ENCODE measurements at regions not wholly inside any gene's neighbourhood (a gene's known extent, or its start where the extent isn't known, plus 50 kb on each side); places are given as distances from the start of the nearest gene placed in this dataset.
A peak's percentile ranks its signal among the peaks of the same experiment; 100 is the strongest.
"Not testable (repeated sequence)": the region's sequence is repeated elsewhere in the genome, so short reads cannot be mapped to it uniquely, and the experiment has no call there.

DNA sequence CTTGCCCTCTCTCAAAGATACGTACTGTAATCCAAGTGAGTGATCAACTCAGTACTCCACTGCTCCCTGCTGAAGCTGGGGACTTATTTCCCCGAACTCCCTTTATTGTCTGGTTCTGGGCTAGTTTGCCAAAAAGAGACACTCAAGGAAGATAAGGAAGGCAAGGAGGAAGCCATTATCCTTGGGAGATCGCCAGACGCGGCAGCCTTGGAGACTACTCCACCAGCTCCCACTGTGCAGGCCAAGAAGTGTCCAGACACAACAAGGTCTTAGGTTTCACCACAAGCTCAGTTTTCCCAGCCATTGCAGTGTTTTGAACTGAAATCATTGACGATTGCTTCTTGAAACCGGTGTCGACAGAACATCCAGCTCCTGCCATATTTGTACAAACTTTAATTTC lies 439.6 kb upstream of the UBE2E3 start:
- no peak for DNase-seq (ENCODE audit: low spot score)

DNA sequence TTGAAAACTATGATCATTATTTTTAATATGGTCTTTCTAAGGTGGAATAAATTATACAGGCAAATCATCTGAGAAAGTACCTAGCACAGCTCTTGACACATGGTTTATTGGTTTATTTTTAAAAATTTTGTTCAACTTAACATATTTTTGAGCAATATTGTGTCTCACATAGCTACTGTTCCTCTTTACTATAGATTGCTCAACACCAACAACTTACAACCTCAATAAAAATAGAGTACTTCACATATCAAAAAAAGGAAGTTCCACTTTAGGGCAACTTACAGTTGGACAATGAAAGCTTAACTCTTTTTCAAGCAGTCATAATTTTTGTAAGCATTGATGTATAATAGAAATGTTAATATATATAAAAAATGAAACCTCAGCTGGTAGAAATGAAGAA lies 440.9 kb upstream of the UBE2E3 start:
- no peak for DNase-seq (ENCODE audit: low spot score)

DNA sequence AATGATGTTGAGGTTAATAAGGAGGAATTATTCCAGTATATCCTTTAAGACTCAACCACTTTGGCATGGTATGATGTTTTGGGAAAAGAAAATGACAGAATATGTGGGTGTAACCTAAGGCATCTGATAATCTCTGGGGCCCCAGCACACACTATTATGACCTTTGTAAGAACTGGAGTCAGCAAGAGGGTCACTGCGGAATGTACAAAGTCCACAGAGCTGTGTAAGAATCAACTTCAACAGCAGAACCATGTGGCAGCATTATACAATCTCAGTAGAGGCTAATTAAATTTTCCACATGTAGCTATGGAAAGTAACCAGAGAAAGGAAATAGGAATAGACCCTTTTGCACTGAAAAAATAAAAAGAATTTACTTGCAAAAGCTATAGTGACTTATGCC lies 445.1 kb upstream of the UBE2E3 start:
- no peak for DNase-seq (ENCODE audit: low spot score)

DNA sequence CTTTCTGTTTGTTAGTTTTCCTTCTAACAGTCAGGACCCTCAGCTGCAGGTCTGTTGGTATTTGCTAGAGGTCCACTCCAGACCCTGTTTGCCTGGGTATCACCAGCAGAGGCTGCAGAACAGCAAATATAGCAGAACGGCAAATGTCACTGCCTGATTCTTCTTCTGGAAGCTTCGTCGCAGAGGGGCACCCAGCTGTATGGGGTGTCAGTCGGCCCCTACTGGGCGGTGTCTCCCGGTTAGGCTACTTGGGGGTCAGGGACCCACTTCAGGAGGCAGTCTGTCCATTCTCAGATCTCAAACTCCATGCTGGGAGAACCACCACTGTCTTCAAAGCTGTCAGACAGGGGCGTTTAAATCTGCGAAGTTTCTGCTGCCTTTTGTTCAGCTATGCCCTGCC lies 448.6 kb upstream of the UBE2E3 start:
- DNase-seq (ENCODE audit: low spot score) = not testable (repeated sequence)

DNA sequence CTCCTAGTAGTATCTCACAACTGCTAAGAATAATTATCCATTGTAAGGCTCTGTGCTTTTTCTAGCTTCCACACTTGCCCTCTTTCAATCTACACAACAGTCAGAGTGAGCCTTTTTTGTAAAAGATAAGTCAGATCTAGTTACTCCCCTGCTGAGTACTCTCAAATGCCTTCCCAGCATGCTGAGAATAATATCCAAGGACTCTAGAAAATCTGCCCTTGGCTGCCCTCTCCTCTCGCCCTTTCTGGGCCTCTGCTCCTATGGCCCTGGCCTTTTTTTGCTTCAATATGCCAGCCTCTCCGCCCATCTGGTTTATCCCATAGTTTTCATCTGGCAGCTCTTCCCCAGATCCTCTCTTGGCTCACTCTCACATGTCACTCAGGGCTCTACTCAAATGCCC lies 455.9 kb upstream of the UBE2E3 start:
- DNase-seq (ENCODE audit: low spot score) = no peak

DNA sequence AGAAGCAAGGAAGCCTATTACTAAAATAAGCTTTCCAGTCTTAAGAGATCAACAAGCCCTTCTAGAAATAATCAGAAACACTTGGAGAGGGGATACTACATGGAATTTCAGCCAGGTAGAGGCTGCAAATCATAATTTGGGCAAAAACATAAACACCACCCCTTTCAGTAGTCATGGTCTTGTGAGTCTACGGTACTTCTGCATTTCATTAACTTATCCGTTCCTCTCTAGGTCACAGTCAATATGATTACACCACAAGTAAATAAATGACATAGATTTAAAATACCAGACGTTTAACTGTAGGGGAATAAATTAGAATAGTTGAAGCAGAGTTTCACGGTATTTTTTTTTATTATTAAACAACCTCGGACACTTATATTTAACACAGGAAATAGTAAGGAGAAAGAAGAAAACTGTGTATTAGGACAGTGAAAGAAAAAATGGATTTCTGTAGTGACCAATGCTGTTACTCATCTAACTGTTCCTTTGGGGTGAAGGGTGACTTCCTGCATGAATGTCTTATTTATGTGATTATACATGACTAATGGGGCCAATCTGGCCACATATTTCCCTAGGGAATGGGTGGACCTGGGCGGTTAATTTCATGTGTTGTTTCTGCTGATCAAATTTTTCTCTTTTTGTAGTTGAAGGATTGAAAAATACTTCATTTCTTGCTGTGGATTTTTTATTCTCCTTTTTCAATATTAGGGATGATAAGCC lies 456.6 kb upstream of the UBE2E3 start:
- DNase-seq (ENCODE audit: low spot score) = peak; percentile 66

DNA sequence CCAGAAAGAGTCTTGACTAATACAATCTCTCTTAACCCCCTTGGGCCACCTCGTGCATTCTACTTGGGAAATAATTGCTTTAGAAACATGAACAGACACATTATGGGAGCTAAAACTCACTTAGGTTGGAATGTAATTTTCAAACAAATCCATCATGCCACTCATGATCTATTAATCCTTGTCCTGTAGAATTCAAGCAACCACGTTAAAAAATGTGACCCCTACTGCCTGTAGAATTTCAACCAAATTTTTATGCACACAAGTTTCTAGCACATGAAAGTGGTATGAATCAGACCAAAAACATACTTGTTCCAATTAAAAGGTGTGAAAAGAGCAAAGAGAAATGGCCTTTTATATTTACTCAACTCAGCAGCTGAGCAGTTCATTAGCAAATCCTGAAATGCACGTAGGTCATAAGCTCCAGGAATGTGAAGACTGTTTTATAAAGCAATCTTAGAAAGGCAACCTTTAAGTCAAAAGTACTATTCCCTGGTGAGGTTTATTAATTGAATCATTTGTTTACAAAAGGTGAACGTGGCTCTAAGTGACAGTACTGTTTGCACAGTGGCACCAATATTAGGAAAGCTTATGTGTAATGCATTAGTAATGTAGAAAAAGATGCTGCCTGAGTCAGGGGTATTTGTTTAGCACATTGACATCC lies 459.4 kb upstream of the UBE2E3 start:
- no peak for DNase-seq (ENCODE audit: low spot score)

DNA sequence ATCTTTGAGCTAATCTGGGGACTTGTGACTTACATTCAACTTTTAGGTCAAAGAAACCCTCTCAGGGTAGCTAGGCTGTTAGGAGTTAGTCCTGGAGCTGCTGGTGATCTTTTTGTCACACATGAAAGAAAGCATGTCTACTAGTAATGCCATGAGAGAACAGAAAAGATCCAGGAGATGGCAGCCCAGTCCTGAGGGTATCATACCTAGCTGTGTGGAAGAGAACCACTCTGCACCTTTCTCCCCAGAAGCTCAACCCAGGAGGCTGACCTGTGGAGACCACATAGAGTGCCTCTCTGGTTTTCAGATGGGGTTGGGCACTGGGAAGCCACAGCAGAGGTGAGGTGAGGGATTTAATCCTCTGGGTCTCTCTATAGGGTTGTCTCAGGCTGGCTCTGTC lies 460.2 kb upstream of the UBE2E3 start:
- DNase-seq (ENCODE audit: low spot score) = no peak

DNA sequence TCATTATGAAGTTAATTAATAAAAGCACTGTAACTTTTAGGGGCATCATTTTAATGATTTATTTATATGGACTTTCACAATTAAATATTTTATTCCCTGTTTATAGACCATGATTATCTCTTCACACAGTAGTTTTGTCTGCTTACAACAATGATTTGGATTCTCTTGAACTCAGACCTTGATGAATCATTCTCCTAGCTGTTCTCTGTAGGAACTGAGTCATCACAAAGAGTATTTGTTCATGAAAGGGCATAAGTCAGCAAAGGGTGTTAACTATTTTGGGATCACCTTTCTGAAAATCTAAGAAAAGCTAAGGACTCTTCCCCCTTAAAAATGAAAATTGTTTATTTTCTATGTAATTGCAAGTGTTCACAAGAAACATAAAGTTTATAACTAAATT lies 461.1 kb upstream of the UBE2E3 start:
- no peak for DNase-seq (ENCODE audit: low spot score)

DNA sequence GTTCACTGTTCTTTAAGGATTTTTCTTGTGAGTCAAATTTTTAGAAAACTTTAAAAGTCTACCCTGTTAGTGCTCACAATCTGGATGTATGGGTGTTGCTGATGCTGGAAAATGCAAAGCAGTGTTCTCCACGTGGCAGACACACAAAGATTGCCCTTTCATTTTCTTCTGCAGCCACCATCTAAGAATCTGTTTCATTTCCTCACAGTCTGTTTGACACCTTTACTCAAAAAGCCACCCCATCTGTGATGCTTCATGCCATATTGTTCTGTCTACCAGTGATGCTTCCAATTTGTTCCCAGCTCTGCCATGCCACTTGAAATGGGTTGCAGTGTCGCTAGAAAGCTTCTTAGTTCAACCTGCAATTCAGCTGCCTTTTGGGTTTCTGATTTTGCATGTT lies 464.2 kb upstream of the UBE2E3 start:
- DNase-seq (ENCODE audit: low spot score) = no peak

DNA sequence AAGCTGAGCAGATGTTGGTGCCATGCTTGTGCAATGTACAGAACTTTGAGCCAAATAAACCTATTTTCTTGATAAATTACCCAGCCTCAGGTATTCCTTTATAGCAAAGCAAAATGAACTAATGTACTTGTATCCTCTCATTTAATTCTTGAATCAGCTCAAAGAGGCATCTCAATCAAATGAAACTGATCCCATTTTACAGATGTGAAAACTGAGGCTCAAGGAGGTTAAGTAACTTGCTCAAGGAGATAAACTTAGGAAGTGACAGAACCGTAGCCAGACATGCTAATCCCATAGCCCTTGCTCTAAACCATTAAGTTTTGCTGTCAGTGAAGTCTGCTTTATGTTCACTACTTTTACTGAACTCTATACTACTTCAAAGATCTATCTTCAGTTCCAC lies 467.0 kb upstream of the UBE2E3 start:
- DNase-seq (ENCODE audit: low spot score) = no peak

DNA sequence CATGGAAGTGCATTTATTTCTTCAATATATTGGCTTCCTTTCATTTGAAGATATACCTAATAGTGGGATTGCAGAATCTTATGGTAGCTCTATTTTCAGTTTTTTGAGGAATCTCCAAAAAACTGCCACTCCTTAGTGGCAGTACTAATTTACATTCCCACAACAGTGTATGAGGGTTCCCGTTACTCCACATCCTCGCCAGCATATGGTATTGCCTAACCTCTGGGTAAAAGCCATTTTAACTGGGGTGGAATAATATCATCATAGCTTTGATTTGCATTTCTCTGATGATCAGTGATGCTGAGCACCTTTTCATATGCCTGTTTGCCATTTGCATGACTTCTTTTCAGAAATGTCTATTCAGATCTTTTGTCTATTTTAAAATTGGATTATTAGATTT lies 471.9 kb upstream of the UBE2E3 start:
- DNase-seq (ENCODE audit: low spot score) = no peak

DNA sequence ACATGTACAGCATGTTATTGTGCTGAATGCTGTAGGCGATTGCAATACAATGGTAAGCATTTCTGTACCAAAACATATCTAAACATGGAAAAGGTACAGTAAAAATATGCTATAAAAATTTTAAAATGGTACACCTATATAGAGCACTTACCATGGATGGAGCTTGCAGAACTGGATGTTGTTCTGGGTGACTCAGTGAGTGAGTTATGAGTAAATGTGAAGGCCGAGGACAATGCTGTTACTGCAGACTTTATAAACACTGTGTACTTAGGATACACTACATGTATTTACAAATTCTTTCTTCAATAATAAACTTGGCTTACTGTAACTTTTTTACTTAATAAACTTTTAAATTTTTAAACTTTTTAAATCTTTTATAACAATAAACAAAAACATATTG lies 473.4 kb upstream of the UBE2E3 start:
- no peak for DNase-seq (ENCODE audit: low spot score)

DNA sequence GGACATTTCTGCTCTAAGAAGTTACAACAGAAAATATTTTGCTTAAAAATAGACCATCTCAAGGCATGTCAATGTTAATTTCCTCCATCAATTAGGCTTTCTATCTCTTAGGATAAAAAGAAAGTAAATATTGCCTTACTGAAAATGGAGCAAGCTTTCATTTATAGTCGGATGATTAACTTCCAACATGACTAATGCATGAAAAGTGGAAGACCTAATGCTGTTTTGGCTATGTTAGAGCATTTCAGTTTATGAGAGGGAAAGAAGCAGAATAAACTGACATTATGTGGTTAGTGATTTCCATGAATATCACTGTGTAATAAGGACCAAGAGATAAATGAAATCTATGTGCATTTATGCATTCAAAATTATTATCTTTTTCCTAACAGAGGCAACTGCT lies 475.2 kb upstream of the UBE2E3 start:
- no peak for DNase-seq (ENCODE audit: low spot score)

DNA sequence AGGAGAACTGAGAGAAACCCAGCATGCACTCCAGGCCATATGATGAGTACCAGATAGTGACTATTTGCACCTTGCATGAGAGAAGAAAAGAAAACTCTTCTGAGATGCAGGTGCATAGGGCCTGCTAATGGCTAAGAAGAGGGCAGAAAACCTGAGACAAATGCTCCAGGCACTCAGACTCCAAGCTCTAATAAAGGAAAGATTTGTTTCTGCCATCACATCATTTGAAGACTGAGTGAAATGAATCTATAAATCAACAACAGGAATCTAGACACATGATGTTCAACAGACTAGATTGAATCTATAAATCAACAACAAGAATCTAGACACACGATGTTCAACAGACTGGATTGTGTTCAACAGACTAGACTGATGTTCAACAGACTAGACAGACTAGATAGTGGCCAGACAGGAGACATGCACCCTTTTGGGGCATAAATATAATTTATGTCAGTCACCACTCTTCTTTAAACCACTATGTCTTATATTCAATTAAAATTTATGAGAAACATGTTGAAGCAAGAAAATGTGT lies 482.7 kb upstream of the UBE2E3 start:
- DNase-seq (ENCODE audit: low spot score) = no peak

DNA sequence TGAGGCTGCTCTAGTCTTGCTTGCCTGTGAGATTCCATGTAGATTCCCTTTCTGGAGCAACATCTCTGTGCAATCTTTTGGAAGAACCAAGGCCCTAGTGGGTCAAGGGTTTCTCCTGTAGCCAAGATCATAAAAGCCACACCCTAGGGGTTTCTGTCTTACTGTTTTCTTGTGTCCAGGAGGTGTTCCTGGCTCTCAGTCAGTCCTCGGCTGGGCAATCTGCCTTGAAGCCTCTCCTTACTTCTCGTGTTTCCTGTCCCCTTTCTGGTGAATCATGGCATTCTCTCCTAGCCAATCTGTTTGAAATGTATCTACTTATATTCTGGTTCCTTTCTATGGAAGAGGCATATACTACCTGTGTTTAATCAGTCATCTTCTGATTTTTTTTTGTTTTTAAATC lies 484.8 kb upstream of the UBE2E3 start:
- DNase-seq (ENCODE audit: low spot score) = no peak

DNA sequence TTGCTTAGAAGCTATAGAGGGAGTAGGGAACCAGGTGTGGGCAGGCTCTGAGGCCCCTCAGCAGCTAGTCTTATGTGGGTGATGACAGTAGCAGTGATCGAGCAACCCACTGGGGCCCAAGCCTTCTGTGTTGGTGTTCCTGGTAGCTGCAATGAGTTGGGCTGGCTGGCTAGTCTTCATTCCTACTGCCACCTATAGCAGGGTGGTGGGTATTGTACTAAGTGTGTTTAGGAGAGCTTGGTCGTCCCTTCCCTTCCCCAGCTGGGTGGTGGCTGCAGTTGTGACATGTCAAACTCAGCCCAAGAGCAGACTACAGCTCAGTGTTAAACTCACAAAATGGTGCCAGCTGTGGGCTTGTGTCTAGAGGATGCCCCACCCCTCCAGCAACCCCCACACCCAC lies 486.1 kb upstream of the UBE2E3 start:
- DNase-seq (ENCODE audit: low spot score) = no peak

DNA sequence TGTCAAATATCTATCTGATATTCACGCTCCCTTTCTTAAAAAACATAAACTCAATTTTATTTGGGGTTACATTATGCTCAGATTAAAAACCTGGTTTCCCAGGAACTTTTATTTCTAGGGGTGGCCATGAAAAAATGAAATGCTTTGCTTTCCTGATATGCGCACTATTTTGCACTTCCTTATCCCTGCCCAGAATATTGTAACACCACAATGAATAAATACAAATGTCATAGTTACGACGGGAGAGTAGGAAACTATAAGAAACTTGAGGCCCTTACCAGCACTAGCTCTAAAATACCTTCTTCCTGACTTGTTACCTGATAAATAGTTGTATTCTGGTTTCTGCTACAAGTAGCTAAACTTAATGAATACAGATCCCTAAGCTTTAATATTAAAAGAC lies 475.6 kb upstream of the CWC22 start:
- DNase-seq (ENCODE audit: low spot score) = no peak

DNA sequence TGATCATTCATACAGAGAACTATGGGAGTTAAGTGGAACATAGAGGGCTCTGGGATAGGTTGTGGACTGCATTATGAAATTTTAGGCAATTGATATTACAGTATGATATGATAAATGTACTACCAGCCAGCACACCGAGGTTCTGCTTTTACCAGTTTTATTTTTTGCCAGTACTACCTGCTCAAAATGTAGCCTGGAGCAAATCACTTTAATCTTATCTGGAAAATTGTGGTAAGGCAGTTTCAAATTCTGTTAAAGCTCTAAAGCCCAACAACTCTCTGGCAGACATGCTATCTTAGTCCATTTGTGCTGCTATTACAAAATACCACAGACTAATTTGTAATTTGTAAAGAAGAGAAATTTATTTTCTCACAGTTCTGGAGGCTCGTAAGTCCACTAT lies 474.9 kb upstream of the CWC22 start:
- no peak for DNase-seq (ENCODE audit: low spot score)

DNA sequence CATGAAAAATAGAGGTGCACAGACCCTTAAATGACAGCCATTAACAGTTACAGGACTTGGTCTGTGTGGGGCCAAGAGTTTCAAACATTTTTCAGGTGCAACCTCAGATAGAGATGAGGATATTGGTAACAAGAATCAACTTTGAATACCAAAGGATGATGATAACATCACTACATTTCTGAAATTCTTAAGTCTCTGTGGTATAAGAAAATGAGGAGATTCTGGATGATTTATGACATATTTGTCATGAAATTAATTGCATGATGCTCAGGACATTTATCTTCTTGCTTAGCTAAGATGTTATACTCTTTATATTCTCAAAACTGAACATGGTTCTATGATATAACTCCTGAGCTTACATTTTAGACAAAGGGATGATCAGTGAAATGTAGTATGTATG lies 471.8 kb upstream of the CWC22 start:
- no peak for DNase-seq (ENCODE audit: low spot score)

DNA sequence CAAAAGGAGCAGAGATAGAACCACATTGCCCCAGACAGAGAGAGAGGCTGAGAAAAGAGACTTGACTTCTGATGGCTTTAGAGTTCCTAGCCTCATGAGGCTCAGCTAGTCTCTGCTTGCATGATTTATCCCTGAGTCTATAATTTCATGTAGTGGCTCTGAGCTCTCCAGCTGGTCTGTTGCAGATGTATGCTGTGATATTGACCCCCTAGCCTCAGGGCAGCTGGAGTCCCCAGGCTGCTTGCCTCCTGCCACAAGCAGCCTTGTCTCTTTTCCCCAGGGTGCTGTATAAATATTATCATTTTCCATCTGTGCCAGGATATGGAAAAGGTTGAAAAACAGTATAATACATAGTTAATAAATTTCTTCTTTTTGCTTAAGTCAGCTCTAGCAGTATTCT lies 467.6 kb upstream of the CWC22 start:
- DNase-seq (ENCODE audit: low spot score) = no peak

DNA sequence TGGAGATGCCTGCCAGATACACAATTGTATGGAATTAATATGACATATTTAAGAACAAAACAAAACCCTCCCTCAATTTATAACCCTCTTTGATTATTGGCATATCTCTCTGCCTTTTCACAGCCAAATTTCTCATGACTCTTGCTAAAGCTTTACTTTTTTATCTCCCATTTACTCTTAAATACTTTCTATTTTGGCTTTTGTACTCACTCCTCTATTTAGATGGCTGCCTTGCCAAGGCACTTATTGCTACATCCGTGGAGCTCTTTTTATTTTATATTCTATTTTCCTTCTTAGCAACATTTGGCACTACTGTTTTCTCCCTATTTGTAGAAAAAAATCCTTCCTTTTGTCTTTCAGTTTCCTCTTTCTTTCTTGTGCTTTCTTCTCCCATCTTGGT lies 466.4 kb upstream of the CWC22 start:
- DNase-seq (ENCODE audit: low spot score) = no peak

DNA sequence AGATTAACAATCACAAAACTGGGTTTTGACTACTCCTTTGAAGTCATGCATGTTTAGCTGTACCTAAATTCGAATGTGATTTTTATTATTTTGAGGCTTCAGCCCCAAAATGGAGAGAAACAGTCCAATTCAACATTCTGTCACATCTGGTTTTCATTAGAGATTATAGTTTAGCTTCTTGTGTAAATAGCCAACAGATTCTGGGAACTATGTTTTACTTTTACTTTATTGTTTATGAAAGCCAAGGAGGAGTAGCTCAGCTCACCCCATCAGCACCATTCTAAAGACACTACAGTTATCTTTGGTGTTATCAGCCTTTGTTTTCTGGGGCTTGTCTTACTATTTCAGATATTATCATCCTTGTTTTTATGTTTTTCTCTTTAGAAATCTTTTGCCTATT lies 465.0 kb upstream of the CWC22 start:
- DNase-seq (ENCODE audit: low spot score) = peak; percentile 23

DNA sequence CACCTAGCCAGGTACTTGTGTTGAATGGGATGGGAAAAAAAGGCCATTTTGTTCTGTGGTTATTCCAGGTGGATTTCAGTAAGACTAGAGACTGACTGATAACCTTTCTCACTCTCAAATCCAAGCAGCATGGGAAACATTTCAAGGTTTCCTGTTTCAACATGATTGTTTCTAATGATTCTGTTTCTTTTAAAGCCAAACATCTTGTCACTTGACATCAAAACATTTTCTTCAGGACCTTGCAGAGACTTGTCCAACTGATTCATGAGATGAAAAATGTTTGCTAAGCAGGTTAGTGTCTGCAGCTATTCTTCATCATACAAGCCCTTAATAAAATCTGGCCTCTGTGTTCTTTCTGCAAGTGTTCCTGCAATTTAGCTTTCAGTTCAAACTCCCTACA lies 456.5 kb upstream of the CWC22 start:
- DNase-seq (ENCODE audit: low spot score) = no peak

All from AG08396 (cell line).